Erythroblast (primary cell): ENCODE measurements at regions not wholly inside any gene's neighbourhood (a gene's known extent, or its start where the extent isn't known, plus 50 kb on each side); places are given as distances from the start of the nearest gene placed in this dataset.

Experiments
- DNase-seq, 2 experiments: peaks; one replicate each; lab custom pipeline; 2025; lab: John Stamatoyannopoulos, UW
- GATA1 ChIP-seq: IDR thresholded peaks from 2 replicates; pipeline ENCODE4 v1.6.1; 2011; ENCODE audit warnings: low read depth, mild to moderate bottlenecking, control low read depth, low read length, moderate library complexity
- POLR2A ChIP-seq: IDR thresholded peaks from 2 replicates; pipeline ENCODE4 v1.6.1; 2011; ENCODE audit warnings: mild to moderate bottlenecking, low read length

GRCh38 chr5:7012057-7012456 is 298.8 kb downstream of the TENT4A start:
- no peak for DNase-seq
- no peak for TF ChIP-seq POLR2A
- no peak for TF ChIP-seq GATA1

DNA sequence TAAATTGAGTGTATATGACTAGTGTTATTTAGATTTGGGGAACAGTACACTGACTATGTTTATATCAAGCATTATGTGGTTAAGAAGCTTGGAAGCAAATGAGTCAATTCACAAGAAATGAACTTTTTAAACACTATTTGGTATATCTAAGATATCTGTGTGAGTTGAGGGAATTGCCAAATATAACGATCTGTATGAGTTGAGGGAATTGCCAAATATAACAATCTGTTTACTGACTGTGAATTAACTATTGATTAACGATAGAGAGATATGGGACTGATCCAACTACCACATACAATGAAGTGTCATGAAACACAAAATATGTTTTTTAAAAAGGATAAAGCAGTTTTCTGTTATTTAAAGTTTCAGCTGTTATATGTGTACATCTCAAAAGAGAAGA is 301.4 kb downstream of the TENT4A start:
- TF ChIP-seq POLR2A (no peak), GATA1 (no peak)
- DNase-seq = no peak

DNA sequence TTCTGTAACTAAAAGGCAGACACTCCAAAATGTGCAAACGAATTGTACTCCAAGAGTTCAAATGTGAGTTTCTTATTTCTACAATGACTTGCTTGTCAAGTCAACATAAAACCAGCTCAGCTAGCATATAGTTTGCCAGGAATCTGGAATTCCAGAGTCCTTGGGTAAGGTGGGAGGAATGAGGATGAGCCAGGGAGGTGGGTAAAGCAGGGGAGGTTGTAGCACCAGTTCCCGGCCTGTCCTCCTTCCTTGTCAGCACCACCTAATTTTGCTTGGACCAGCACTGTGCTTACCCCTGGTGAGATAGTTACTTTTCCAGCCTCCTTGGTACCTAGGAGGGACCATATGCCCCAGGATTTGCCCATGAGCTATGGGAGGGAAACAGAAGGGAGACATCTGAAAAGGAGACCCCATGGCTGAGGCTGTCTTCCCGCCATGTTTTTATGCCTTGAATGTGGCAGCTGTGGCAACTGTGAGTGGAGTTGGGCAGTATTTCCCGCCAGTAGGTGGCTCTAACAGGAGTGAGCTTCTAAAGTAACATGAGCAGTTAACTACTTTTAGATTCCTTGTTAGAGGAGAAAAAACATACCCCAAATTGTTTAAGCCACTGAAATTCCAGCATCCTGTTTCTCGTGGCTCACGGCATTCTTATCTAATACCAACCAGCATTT is 302.5 kb downstream of the TENT4A start:
- TF ChIP-seq POLR2A (no peak), GATA1 (no peak)
- no peak for DNase-seq

GRCh38 chr5:7016999-7017747 is 303.9 kb downstream of the TENT4A start:
- no peak for TF ChIP-seq GATA1
- TF ChIP-seq POLR2A = no peak

DNA sequence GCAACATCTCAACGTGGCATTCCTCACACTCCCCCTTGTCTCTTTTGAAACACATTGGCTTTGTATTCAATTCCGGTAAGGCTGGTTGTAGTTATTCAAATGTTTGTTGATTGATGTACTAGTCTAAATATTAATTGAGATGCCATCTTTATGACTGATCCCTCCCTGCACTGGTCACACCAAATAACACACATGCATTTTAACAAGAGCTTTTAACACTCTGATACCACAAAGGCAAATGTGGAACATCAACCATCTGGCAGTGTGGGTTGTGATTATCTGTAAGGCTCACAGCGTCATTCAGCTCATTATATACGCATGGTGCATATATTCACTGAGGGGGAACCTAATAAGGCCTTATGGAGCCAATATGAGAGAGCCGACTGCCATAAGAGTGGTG is 305.0 kb downstream of the TENT4A start:
- DNase-seq = no peak

More at GRCh38 chr5:7016999-7017747, 303.9 kb downstream of the TENT4A start:
- DNase-seq = no peak

DNA sequence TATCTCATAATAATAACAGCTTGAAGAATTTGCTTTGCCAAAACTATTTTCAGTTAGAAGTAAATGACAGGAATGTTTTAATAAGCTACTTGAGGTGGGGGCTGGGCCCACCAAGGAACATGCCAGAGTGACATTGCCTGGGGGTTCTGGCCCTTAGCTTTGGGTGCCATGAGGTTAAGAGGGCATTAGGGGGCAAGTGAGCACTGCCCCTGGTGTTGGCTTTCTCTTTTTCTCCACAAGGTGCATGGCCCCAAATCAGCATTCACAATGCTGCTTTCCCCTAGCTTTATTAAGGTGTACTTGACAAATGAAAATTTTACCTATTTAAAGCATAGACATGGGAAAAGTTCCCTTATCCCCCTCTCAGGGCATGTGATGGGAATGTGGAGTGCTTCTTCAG is 305.4 kb downstream of the TENT4A start:
- DNase-seq = no peak
- TF ChIP-seq POLR2A (no peak), GATA1 (no peak)

More for the DNA sequence above, 305.0 kb downstream of the TENT4A start:
- no peak for TF ChIP-seq POLR2A
- TF ChIP-seq GATA1 = no peak

DNA sequence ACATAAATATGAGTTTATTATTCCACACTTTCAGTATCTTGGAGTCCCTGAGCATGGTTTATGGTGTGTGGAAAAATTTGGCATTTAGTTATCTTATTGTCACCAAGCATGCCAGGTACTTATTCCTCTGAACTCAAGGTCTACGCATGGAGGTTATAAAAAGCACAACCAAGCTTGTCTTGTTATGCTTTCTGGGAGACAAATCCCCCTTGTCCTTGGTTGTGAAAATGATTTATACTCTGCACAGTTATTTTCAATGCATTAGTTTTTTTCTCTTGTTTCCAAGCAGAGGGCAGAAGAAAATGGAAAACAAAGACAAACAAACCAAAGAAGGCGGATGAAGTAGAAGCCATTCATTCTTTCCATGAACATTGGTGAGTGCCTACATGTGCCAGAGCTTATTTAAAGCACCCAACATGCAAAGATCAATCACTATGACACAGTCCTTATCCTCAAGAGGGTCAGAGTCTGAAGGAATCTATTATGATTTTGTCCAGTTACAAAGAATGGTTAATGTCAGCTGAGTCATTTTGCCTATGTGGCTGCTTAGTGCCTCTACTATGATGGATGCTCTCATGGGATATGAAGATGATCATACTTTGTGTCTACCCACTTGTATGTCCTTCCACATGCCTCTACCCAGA is 323.1 kb downstream of the TENT4A start:
- TF ChIP-seq GATA1 (no peak), POLR2A (no peak)

DNA sequence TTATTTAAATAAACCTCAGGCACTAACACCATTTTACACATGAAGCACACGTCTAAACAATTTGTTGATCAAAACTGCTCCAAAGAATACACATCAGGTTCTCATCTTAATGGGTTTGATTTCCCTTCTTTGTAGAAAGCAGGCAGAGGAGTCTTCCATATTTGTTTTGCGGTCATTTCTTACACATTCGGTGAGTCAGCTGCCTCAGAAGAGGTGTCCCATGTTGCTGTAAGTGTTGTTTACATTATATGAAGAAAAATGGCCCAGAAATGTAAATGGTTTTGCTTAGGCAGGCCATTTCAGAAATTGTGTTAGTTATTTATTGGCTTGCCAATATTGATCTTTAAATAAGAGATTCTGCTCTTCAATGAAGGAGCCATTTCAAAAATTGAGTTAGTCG is 325.8 kb downstream of the TENT4A start:
- no peak for TF ChIP-seq POLR2A
- TF ChIP-seq GATA1 = no peak
- no peak for DNase-seq

More for the DNA sequence above, 323.1 kb downstream of the TENT4A start:
- DNase-seq = no peak

DNA sequence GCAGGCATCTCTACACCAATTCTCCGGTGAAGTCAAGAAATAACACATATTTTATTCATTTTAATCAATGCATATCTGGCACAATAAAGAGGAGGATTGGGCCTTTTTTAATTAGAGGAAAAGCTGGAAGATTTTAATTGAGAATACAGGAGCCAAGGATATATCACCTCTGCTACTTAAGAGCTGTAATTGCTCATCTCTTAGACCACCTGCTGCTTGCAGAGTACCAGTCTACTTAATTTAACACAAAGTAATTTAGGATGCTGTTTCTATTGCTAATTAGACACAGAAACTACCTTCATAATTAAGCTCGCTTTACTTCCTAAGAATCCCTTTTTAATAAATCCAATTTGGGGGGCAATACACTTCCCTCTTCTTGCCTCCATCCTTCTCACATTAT is 326.9 kb downstream of the TENT4A start:
- no peak for TF ChIP-seq POLR2A
- no peak for TF ChIP-seq GATA1
- DNase-seq = no peak

GRCh38 chr5:7043797-7044196 is 330.6 kb downstream of the TENT4A start:
- DNase-seq = no peak
- TF ChIP-seq GATA1 (no peak), POLR2A (no peak)

DNA sequence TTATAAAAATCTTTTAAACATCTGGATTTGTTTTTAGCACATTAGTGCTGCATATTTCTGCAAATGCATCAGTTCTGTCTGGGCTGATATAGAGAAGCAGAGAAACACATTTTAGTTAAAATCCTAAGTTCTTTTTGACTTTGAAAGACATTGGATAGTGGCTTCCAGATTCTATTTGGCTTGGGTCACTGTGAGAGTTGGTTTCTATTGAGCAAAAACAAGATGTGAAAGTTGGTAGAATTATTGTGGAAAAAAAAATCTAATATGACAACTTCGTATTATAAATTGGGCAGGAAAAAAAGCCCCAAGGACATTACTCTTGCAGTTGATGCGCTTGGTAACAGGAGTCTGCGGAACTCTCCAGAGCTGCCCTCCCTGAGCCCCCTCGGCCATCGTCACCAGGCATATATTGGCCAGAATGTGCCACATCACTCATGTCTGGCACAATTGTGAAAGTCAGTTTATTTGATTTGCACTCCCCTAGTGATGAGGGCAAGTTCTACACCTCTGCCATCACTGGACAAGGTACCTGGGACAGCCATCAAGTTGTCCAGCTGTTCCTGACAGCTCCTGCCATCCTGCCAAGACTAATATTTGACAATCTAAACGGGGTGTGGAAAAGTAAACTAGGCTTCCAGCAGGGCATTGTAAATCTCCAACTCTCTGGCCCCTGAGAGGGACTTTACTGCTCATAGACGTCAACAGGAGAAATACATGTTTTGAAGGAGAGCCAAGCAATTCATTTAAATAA is 334.5 kb downstream of the TENT4A start:
- TF ChIP-seq GATA1 = no peak
- no peak for TF ChIP-seq POLR2A
- DNase-seq = no peak

GRCh38 chr5:7050986-7051385 is 337.8 kb downstream of the TENT4A start:
- TF ChIP-seq POLR2A = no peak
- TF ChIP-seq GATA1 = no peak
- no peak for DNase-seq

DNA sequence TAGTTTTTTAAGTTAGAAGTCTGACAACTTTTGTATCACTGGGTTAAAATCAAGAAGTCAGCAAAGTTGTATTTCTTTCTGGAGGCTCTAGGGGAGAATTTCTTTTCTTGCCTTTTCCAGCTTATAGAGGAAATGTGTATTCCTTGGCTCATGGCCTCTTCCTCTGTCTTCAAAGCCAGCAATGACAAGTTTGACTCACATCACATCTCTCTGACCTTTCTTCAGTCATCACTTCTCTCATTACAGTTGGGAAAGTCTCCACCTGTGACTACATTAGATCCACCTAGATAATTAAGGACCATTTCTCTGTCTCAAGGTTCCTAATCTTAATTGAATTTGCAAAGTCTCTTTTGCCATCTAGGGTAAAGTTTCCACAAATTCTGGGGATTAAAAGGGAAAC is 339.9 kb downstream of the TENT4A start:
- TF ChIP-seq GATA1 (no peak), POLR2A (no peak)
- DNase-seq = no peak
